ENCODE measurements at regions not wholly inside any gene's neighbourhood (a gene's known extent, or its start where the extent isn't known, plus 50 kb on each side); places are given as distances from the start of the nearest gene placed in this dataset.

DNA sequence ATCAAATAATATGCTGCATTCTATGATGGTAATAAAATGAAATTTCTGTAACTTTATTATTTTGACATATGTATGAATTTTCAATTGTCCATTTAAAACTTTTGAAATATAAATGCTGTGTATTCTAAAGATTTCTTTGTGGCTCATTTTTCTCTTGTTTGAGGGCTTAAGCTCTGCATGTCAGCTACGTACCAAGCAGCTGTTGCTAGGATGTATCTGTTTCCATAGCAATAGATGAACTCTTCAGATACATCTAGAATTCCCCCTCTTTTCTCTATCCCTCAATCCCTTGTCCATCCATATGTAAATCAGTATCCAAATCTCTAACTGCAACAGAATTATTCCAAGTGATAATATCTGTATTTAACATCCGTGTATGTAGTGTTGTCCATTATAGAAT is 76.5 kb upstream of the OPRM1 start:
- no peak overlapping the region for H4K8ac ChIP-seq (replicated peaks; ENCODE audit: insufficient read length, low read depth, low read length)
- H4K91ac ChIP-seq (ENCODE audit: insufficient read length, low read depth, low read length) = no peak overlapping the region
- no peak overlapping the region for H3T11ph ChIP-seq (ENCODE audit: low read length)
- no peak overlapping the region for H2AK5ac ChIP-seq (ENCODE audit: insufficient read length, low read length)
- H3K27me3 Mint-ChIP-seq (ENCODE audit: low read depth) = no peaks in the 10 kb centered on the region
- no peak overlapping the region for H3K27ac ChIP-seq (ENCODE audit: insufficient read length, low read depth, low read length)
- no peak overlapping the region for H3K4me2 ChIP-seq (ENCODE audit: insufficient read depth, insufficient read length, low read length)
- H3K27me3 ChIP-seq (ENCODE audit: insufficient read depth, low read length) = no peaks in the 10 kb centered on the region
- H3K56ac ChIP-seq (ENCODE audit: insufficient read length, low read depth, low read length) = no peak overlapping the region
- no peak overlapping the region for H3K9ac ChIP-seq (ENCODE audit: extremely low read depth, insufficient read length, low read length)
- H3K9me3 ChIP-seq (ENCODE audit: control insufficient read depth, low read depth, low read length) = no peaks in the 10 kb centered on the region
- H3K79me1 ChIP-seq (ENCODE audit: insufficient read depth, low read depth, low read length, poor library complexity, severe bottlenecking) = no peaks in the 10 kb centered on the region
- peaks cover 3 to 8% of the 10 kb centered on the region in 2 experiments; a peak in 4 of 5 replicates for H3K9me3 Mint-ChIP-seq
- H3K23me2 ChIP-seq (ENCODE audit: insufficient read length, low read depth, low read length, poor library complexity, severe bottlenecking) = no peaks in the 10 kb centered on the region
- H3K4ac ChIP-seq (ENCODE audit: low read depth, low read length) = no peak overlapping the region
- no peak overlapping the region for H2AFZ ChIP-seq (ENCODE audit: low read length)
- H4K5ac ChIP-seq (ENCODE audit: insufficient read length, low read depth, low read length) = no peak overlapping the region
- H3K27ac Mint-ChIP-seq = no peak overlapping the region
- TF ChIP-seq, protein P1, sequence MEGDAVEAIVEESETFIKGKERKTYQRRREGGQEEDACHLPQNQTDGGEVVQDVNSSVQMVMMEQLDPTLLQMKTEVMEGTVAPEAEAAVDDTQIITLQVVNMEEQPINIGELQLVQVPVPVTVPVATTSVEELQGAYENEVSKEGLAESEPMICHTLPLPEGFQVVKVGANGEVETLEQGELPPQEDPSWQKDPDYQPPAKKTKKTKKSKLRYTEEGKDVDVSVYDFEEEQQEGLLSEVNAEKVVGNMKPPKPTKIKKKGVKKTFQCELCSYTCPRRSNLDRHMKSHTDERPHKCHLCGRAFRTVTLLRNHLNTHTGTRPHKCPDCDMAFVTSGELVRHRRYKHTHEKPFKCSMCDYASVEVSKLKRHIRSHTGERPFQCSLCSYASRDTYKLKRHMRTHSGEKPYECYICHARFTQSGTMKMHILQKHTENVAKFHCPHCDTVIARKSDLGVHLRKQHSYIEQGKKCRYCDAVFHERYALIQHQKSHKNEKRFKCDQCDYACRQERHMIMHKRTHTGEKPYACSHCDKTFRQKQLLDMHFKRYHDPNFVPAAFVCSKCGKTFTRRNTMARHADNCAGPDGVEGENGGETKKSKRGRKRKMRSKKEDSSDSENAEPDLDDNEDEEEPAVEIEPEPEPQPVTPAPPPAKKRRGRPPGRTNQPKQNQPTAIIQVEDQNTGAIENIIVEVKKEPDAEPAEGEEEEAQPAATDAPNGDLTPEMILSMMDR (conservative IDR thresholded peaks at IDR 0.05) = no peak
- H2BK12ac ChIP-seq (ENCODE audit: insufficient read length, low read depth, low read length) = no peak overlapping the region
- H3K36me3 Mint-ChIP-seq (ENCODE audit: insufficient read depth in 1 of 3, low read depth in 3 of 3) = peaks cover 0 to 7% (median 2%) of the 10 kb centered on the region in 3 experiments; a peak in 4 of 7 replicates
- H3K4me1 ChIP-seq (ENCODE audit: insufficient read depth, low read length) = peaks cover 2% of the 10 kb centered on the region; the same call in 1 of the 2 replicates
- H2BK15ac ChIP-seq (ENCODE audit: low read depth, low read length) = no peak overlapping the region
- peaks cover 13 to 20% of the 10 kb centered on the region in 2 experiments for H3K4me1 Mint-ChIP-seq
- H3K14ac ChIP-seq (ENCODE audit: insufficient read depth, low read length) = no peak overlapping the region
- H3K79me2 ChIP-seq (ENCODE audit: insufficient read depth, low read length) = no peaks in the 10 kb centered on the region
- no CpG with 5 or more reads among the region's 2 CpGs for WGBS (ENCODE audit: extremely low coverage, insufficient read length, low lambda C conversion rate)
- H3K18ac ChIP-seq (ENCODE audit: insufficient read length, low read depth, low read length) = no peak overlapping the region
- no peak overlapping the region for H2BK120ac ChIP-seq (ENCODE audit: low read depth, low read length, poor library complexity, severe bottlenecking)
- H2BK5ac ChIP-seq (ENCODE audit: insufficient read length, low read length) = no peak overlapping the region
- DNase-seq = no peak
- no peak overlapping the region for H2BK20ac ChIP-seq (ENCODE audit: low read depth, low read length, poor library complexity, severe bottlenecking)
- no peaks in the 10 kb centered on the region for H4K20me1 ChIP-seq (ENCODE audit: control insufficient read depth, insufficient read depth, insufficient read length)
- no peak overlapping the region for H3K4me3 Mint-ChIP-seq
- H3K23ac ChIP-seq (ENCODE audit: insufficient read length, low read depth, low read length) = no peak overlapping the region
